SHP77 (cell line): ENCODE measurements at regions not wholly inside any gene's neighbourhood (a gene's known extent, or its start where the extent isn't known, plus 50 kb on each side); places are given as distances from the start of the nearest gene placed in this dataset.

Experiments
- DNase-seq, 2 experiments: peaks; one replicate each; lab custom pipeline; 2025; lab: John Stamatoyannopoulos, UW

- DNase-seq = no peak
Observed at GRCh38 chr2:155294358-155294757, 595.9 kb downstream of the KCNJ3 start.

DNA sequence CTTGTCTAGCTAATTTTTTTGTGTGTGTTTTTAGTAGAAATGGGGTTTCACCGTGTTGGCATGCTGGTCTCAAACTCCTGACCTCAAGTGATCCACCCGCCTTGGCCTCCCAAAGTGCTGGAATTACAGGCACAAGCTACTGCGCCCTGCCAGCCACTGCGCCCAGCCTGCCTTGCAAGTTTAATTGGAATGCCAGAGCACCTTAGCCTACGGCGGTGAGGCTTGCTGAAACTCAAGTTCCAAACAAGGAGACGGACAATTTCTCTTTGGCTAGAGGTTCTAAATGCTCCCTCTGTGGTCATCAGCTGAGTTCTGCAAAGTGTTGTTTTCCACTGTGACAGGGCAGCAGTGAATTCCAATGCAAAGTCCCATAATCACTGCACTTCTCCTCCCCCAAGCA is 583.4 kb downstream of the KCNJ3 start:
- DNase-seq = no peak

GRCh38 chr2:155273323-155273722 is 574.8 kb downstream of the KCNJ3 start:
- DNase-seq = no peak

DNA sequence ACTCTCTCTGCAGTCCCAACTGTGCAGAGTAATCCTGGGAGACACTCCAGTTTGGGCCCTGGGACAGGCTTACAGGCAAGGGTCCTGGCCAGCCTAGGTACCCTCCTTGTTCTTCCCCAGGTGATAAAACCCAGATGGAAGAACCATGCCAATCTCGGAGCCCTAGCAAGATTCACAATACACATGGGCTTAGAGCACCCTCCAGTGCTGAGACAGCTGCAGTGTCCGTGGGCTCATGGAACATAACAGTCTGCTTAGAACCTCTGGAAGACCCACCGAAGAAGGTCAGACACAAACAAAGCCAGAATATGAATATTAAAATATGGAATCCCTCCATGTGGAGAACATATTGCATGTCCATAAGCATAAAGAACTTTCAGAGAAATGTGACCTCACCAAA is 568.1 kb downstream of the KCNJ3 start:
- no peak for DNase-seq

GRCh38 chr2:155266109-155266508 is 567.6 kb downstream of the KCNJ3 start:
- DNase-seq = no peak

GRCh38 chr2:155256803-155257202 is 558.3 kb downstream of the KCNJ3 start:
- DNase-seq = no peak

DNA sequence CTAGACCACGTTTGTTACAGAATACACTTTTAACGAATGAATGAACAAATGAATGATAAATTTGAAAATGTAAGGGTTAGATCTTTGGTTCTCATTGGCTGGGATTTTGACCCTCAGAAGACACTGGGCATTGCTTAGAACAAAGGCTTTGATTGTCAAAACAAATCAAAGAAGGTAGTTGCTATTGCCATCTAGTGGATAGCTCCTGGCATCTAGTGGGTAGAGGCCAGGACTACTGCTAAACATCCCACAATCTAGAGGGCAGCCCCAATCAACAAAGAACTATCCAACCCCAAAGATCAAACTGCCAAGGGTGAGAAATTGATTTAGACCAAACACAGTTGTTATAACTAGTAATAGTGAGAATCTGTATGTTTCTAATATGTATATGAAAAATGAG is 552.3 kb downstream of the KCNJ3 start:
- peak in 1 of 2 experiments; percentile 5 for DNase-seq

GRCh38 chr2:155240176-155240575 is 541.7 kb downstream of the KCNJ3 start:
- DNase-seq = no peak

- DNase-seq = no peak
Observed at GRCh38 chr2:155235710-155236109, 537.2 kb downstream of the KCNJ3 start.

DNA sequence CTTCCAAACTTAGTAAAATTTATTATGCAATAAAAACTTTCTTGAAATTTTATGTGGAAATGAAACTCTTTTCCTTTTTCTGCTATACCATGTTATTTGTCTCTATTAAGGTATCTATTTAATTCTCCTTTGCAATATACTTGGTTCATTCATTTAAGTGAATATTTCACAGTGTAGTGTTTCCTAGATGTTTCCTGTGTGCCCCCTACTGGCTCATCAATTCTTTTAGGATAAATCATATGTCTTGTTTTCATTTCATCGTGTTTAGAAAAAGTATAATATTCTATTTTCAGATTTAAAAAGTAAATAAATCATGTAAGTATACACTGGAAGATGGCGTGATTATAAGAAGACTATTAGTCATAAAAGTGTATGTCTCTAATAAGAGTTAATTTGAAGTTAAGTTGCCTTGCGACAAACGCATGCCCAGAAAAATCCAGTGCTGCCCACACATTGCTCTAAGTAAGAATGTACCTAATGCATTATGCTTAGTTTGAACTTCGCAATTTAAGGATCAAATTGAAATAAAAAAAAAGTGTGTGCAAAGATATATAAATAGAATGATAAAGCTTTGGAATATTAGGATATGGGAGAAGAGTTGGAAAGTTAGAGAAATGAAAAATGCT is 525.4 kb downstream of the KCNJ3 start:
- no peak for DNase-seq

DNA sequence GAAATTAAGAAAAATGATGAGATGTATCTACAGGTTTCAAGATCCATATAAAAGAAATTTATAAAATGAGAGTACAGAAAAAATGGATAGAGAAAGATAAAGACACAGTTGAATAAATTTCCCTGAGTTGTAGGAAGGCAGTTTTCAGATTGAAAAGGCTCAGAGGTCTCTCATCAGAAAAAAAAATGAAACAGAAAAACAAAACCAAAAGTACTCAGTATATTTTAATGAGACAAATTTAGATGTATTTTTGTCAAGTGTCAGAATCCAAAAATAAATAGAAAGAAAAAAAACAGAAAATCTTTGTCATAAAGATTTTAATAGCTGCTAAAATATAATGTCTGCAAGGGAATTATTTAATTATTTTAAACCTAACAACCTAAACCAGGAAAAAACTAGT is 520.5 kb downstream of the KCNJ3 start:
- no peak for DNase-seq

GRCh38 chr2:155218292-155218924 is 519.9 kb downstream of the KCNJ3 start:
- no peak for DNase-seq

- DNase-seq = no peak
Observed at GRCh38 chr2:155215037-155215707, 516.7 kb downstream of the KCNJ3 start.

DNA sequence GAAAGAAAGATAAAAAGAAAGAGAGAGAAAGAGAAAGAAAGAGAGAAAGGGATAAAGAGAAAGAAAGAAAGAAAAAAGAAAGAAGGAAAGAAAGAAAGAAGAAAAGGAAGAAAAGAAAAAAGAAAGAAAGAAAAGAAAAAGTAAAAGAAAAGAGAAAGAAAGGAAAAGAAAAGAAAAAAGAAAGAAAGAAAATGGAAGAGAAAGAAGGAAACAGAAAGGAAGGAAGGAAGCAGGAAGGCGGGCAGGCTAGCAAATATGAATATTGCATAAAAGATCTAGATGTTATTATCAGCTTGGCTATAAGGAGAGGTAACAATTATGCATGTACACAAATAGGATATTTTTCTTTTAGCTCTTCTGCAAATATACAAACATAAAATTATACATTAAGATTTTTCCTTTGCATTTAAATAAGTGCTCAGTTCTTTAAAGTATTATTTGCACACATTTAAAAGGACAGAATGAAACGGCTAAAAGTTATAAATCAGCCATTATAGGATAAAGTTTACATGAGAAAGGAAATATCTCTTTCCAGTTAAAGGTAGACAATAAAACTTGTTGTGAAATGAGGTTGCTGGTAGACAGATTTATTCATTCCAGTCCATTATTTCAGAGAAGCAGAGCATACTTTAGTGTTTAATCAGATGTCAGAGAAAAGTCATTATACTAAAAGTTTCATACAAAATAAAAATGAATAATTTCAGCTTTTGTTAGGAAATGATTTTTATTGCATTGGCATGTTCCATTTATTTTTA is 511.4 kb downstream of the KCNJ3 start:
- no peak for DNase-seq

DNA sequence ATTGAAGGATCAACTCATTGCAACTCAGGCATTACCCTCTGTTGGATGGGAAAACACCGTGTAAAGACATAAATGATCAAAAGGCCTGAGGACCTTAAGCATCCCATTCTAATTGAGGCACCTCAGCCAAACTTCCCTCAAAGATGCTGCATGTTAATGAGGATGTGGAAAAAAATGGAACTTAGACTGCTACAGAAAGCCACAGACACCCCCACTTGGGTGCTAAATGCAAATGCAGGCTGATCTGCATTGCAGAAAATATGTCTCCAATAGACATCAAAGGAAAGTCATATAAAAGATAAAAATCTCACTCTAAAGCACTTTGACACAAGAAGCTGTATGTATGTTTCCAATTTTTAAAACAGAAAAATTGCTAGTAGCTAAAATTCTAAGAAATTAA is 504.7 kb downstream of the KCNJ3 start:
- no peak for DNase-seq

- no peak for DNase-seq
Observed at GRCh38 chr2:155200753-155201152, 502.3 kb downstream of the KCNJ3 start.

DNA sequence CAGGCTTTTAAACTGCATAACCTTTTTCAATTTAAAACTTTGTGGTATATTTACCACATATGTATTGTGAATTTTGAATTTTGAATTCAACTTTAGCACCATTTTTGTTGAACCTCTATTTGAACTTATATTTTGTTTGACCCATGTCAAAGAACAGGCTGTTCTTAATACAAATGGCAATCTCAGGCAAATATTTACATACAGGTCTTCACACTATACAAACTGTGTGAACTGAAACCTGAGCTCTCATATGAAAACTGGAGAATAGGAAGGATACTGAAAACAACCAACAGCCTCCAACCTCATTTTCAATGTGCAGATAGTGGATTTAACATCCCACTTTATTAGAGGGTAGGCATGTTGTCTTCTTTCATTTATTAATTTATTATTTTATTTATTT is 491.8 kb downstream of the KCNJ3 start:
- peak; percentile 2 to 31 for DNase-seq

DNA sequence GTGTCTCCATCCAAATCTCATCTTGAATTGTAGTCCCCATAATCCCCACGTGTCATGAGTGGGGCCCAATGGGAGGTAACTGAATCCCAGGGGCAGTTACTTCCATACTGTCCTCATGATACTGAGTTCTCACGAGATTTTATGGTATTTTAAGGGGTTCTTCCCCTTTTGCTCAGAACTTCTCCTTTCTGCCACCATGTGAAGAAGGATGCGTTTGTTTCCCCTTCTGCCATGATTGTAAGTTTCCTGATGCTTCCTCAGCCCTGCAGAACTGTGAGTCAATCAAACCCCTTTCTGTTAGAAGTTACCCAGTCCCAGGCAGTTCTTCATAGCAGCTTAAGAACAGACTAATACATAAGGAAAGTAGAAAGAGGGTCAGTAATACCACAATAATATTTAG is 480.4 kb downstream of the KCNJ3 start:
- DNase-seq = no peak

DNA sequence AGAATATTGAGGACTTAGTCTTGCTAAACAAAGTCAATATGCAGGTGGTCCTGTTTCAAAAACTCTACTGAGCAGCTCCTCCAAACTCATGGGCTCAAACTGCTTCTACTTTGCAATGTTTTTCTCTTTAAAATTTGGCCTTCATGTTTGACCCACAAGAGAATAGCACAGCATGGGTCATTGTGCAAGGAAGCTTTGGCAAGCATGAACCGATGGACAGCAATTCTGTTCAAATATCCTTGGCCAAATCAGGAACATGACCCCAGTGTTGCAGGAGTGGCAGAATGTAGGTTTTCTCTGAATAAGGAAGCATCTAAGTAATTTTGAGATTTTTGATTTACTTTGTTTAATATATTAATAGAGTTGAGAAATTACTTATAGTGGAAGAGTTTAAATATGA is 477.9 kb downstream of the KCNJ3 start:
- no peak for DNase-seq

- DNase-seq = no peak
Observed at GRCh38 chr2:155169317-155169716, 470.8 kb downstream of the KCNJ3 start.

- DNase-seq = no peak
Observed at GRCh38 chr2:155162494-155162893, 464.0 kb downstream of the KCNJ3 start.

DNA sequence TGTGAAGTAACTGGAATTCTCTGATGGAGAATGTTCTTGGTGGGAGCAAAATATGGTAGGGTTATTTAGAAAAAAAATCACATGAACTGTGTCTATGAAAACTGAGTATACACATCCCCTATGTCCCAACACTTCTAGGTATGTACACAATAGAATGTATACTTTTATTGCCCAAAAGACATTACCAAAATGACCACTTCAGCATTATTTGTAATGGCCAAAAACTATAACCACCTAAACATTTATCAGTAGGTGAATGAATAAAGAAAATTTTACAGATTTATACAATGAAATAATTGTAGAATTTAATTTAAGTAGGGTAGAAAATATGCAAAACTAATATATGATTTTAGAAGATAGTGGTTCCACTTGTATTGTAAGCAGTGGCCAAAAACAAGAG is 462.8 kb downstream of the KCNJ3 start:
- DNase-seq = no peak

DNA sequence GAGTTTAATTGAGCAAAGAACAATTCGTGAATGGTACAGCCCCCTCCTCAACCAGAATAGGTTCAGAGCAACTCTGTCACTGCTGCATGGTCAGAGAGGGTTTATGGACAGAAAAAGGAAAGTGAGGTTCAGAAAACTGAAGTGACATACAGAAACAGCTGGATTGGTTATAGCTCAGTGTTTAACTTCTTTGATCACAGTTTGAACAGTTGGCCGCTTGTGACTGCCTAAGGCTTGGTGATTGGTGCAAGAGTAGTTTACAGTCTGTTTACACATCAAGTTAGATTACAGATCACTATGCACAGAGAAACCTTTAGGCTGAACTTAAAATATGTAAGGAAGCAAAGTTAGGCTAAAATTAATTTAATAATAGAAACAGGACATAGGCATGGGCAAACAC is 459.2 kb downstream of the KCNJ3 start:
- no peak for DNase-seq
